HG03139 (cell line): ENCODE measurements at regions not wholly inside any gene's neighbourhood (a gene's known extent, or its start where the extent isn't known, plus 50 kb on each side); places are given as distances from the start of the nearest gene placed in this dataset.
"Not testable (repeated sequence)": the region's sequence is repeated elsewhere in the genome, so short reads cannot be mapped to it uniquely, and the experiment has no call there.

Source experiments
- ATAC-seq: cut with Tn5 transposase; IDR thresholded peaks from one replicate; pipeline ENCODE4 v1.9.1; 2021; ENCODE audit not compliant: unreplicated experiment

DNA sequence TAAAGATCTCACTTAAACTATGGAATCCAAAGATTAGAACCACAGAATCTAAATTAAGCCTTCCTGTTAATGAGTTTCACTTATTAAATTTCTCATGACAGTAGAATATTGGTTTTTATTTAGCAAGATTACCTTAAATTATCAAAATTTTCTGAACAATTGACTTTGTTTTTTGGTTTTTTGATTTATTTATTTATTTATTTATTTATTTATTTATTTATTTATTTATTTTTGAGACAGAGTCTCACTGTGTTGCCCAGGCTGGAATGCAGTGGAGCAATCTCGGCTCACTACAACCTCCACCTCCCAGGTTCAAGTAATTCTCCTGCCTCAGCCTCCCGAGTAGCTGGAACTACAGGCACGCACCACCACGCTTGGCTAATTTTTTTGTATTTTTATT lies 538.6 kb downstream of the AMY1C start:
- ATAC-seq: not testable (repeated sequence)

DNA sequence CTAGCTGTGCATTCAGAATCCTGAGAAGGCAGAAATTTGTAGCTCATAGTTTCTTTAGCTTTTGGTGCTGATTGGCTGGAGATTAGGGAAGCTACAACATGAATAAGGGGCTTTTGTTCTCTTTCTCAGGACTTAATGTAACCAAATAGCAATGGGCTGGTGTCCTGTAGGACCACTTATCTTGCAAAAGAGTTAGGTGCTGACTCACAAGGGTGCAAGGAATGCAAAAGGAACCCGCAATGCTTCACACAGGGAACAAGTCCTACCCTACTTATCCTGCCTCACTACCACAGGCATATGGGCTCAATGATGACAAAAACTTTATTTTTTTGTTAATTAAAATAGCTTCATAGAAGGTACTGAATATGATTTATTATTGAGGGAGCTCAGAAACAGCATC lies 541.5 kb downstream of the AMY1C start:
- no peak for ATAC-seq

DNA sequence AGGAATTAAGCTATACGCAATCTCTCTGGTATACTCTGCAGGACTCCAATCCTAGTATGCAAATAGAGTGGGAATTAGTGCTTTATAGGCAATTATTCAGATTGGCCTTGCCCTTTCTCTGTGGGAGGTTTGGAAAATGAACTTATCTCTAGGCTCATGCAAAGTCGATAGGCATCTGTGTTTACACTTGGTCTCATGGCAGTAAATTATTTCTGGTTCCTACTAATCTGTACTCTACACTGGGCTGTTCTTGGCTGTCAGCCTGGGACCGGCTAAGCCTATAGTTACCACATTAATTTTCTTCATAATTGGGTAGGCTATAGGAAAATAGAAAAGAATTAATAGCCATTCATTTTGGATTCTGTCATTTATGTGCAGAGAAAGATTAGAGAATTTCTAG lies 544.6 kb downstream of the AMY1C start:
- ATAC-seq: no peak

DNA sequence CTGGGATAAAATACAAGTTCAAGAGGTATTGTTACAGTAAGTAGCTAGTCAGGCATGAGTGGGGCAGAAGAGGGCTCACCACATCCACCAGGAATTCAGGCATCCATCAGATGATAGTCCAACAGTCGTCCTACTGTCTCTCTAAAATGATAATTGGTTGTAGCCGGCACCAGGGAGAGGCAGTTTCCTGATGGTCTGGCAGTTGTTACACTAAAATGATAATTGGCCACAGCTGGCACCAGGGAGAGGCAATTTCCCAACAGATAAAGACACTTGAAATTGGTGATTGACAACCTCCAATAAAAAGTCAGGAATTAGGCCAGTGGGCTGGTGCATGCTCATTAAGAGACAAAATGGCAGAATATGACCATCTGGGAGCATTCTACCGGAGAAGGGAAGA lies 545.8 kb downstream of the AMY1C start:
- no peak for ATAC-seq

DNA sequence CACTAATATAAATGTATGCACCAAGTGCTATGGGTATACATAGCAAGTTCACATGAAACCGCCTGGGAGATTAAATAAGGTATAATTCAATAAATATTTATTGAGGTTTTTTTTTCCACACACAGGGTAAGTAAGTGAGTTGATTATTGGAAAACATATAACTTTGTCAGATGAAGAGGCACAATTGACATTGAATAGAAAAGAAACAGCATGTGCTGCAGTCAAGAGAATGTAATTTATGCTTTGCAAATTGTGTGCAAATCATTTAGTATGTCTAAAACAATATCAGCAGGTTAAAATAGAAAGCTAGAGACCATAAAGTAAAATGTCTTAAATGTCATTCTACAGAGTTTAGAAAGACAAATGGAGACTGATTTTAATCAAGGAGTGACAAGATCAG lies 560.0 kb downstream of the AMY1C start:
- ATAC-seq: no peak

DNA sequence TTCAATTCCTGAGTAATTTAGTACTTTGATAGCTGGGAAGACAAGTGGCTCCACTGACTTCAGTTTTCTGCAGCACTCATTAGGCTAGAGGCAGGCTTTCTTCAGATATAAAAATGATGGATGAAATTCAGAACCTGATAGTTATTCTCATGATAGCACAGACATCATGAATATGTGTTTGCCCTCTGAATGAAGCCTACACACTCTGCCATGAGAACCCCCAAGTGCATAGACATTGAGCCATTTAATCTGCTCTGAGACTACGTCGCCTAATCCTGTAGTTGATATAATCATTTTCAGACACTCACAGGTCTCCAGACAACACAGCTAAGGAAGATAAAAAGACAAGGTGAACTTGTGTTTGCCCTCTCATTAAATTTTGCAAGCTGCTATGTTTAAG lies 566.1 kb downstream of the AMY1C start:
- no peak for ATAC-seq

DNA sequence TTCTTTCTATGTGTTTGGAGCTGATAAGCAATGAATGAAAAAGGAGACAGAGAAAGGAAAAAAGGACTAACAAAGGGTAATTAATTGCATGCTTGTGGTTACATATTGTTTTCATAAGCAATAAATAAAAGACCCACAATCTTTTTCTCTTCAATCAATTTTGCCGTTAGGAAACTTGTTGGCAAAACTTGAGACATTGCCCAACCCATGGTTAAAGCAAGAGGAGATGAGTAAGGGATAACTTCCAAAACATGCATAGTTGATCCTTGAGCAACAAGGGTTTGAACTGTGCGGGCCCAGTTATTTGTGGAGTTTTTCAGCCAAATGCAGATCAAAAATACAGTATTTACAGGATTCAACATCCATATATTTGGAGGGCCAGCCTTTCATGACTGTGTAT lies 572.4 kb downstream of the AMY1C start:
- no peak for ATAC-seq

DNA sequence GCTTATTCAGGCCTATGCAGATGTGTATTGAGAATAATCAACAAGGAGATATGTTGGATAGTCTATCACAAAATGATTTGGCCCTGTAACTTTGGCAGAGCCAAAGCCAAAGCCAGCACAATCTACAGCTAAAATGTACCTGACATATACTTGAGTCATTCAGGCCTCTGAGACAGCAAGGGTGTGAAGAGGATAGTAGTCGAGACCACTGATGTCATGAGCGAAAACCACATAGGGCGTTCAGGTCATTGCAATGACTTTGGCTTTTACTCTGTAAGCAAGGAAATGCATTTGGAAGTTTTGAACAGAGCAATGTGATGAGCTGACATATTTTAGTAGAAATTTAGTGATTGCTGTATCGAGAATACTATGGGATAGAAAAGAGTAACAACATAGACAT lies 579.6 kb downstream of the AMY1C start:
- ATAC-seq: no peak

DNA sequence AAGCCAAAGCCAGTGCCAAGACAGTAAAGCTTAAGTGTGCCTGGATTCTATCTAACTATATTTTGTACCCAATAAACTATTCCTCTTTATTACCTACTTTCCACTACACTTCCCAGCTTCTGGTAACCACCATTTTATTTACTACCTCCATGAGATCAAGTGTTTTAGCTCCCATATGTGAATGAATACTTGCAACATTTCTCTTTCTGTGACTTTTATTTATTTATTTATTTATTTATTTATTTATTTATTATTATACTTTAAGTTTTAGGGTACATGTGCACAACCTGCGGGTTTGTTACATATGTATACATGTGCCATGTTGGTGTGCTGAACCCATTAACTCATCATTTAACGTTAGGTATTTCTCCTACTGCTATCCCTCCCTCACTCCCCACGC lies 582.1 kb downstream of the AMY1C start:
- no peak for ATAC-seq

DNA sequence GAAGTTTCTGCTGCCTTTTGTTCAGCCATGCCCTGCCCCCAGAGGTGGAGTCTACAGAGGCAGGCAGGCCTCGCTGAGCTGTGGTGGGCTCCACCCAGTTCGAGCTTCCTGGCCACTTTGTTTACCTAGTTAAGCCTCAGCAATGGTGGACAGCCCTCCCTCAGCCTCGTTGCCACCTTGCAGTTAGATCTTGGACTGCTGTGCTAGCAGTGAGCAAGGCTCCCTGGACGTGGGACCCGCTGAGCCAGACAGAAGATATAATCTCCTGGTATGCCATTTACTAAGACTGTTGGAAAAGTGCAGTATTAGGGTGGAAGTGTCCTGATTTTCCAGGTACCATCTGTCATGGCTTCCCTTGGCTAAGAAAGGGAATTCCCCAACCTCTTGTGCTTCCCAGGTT lies 588.2 kb downstream of the AMY1C start:
- not testable (repeated sequence) for ATAC-seq

DNA sequence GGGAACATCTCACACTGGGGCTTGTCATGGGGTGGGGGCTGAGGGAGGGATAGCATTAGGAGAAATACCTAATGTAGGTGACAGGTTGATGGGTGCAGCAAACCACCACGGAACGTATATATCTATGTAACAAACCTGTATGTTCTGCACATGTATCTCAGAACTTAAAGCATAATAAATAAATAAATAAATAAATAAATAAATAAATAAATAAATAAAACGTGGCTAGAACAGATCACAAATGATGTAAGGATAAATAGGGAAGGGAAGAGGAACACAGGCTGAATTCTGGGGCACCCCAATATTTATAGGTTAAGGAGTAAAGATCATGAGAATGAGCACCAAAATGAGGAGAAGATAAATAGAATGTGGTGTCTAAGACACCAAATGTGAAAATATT lies 592.2 kb downstream of the AMY1C start:
- no peak for ATAC-seq

DNA sequence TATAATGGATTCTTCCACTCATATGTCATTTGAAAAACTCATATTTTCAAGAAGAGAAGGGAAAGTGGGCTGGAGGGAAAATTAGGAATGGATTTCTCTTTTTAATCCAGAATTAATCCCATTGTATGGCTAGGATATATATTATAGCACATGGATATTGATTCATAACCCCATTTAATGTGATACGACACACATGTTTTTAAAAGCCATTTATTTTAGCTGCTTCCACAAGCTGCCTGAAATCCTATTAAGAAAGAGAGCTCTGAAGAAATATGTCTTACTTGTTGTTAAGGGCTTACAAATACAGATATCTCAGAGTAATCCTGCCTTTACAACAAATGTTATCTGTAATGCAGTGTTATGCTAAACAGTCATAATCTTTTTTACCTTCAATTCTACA lies 598.6 kb downstream of the AMY1C start:
- no peak for ATAC-seq

DNA sequence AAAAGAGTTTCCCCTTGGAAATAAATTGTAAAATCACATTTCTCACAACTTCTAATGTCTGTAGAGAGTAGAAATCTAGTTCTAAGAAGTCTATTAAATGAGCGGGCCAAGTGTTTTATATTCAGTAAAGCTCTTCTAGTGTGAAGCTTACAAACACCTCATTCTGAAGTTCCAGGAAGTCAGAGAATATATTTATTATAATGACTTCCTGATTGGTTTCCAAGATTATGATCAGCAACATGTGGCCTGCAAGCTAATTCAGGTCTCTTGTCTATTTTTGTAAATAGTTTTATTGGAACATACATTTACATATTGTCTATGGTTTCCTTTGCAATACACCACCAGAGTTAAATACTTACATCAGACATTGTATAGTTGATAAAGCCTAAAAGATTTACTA lies 603.9 kb downstream of the AMY1C start:
- ATAC-seq: no peak

DNA sequence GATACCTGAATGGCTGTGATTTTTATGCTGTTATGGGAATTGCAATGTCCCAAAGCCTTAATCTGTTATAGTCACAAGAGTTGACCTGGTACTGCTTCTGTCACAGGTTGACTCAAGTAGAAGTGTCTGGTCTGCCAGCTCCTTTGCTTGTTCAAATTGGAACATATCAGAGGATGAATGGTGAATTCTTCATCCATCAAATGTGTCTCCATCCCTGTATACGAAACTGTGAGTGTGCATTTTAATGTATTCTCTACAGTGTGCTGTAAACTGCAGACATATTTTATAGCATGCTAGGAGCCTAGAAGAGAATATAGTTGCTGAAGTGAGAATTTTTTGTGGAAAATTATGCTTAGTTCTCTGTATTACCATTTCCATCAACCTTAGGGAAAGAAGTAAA lies 608.4 kb downstream of the AMY1C start:
- no peak for ATAC-seq

DNA sequence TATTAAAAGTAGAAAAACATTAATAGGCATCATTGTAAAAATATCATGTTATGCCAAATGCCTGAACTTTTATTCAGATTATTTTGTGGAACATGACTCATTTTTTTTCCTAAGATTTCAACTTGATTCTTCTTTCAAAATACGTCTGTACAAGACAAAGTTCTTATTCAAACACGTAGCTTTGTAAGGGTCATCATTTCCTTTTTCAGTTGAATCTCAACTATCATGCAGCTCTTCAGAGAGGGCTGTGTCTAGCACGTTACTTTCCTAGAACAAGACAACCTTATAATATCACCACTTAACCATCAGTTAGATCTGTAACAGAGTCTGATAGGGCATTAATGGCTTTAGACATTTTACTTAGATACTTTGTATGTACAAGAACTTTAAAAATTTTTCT lies 608.9 kb downstream of the AMY1C start:
- no peak for ATAC-seq

DNA sequence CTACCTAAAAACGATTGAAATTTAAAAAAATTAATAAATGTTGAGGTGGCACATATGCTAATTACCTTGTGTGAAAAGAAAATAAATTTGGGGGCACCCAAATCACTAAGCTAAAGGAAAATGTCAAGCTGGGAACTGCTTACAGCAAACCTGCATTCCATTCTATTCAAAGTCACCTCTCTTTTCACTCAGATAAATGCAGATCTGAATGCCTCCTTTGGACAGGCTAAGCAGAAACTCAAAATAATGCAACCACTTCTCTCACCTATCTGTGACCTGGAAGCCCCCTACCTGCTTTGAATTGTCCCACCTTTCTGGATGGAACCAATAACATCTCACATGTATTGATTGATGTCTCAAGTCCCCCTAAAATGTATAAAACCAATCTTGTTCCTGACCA lies 628.7 kb downstream of the AMY1C start:
- ATAC-seq: no peak

DNA sequence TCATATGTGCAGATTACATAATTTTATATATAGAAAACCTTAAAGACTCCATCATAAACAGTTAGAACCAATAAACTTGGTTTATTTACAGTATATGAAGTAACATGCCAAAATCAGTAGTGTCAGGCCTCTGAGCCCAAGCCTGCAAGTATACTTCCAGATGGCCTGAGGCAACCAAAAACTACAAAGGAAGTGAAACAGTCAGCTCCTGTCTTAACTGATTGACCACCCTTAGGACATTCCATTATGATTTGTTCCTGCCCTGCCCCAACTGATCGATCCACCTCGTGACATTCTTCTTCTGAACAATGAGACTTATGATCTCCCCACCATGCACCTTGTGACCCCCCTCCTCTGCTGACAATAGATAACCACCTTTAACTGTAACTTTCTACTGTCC lies 630.3 kb downstream of the AMY1C start:
- no peak for ATAC-seq

DNA sequence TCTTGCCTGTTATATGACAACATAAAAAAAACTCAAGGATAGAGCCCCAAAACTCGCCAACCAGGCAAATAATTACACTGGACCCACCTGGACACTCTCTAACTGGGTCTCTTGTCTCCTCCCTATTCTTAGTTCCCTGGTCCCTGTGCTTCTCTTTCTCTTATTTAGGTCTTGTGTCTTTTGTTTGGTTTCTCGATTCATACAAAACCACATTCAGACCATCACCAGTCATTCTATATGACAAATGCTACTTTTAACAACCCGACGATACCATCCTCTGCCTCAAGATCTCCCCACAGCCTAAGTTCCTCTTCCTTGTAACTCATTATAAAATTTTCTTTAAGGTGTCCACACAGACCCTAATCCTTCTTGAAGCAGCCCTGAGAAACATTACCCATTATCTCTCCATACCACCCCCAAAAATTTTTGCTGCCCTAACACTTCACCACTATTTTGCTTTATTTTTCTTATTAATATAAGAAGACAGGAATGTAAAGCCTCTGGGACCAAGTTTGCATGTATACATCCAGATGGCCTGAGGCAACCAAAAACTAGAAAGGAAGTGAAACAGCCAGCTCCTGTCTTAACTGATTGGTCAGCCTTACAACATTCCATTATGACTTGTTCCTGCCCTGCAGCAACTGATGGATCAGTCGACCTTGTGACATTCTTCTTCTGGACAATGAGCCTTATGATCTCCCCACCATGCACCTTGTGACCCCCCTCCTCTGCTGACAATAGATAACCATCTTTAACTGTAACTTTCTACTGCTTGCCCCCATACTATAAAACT lies 638.2 kb downstream of the AMY1C start:
- ATAC-seq: no peak

DNA sequence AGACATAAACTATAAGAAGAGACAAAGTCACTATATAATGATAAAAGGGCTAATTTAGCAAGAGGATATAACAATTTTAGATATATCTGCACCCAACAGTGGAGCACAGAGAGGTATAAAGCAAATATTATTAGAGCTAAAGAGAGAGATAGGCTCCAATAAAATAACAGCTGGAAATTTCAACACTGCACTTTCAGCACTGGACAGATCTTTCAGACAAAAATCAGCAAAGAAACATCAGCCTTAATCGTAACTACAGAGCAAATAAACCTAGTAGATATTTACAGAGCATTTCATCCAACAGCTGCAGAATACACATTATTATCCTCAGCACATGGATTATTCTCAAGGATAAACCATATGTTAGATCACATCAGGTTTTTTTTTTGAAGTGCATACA lies 642.9 kb downstream of the AMY1C start:
- ATAC-seq: no peak

DNA sequence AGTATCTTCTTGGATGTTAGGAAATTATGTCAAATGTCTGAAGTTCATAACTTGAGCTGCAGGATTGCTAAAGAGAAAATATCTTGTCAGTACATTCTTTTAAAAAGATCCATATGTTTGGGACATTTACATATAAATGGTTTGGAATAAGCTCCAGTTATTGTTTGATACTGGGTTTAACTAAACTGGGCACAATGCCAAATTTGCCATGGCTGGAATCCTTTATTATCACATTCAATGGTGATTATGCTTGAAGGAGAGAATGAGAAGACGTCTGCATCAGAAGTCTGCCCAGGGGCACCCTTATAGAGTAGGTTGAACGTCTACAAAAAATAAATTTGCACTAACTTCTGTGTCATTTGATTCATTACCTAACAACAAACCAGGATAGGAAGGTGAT lies 652.5 kb downstream of the AMY1C start:
- ATAC-seq: no peak

DNA sequence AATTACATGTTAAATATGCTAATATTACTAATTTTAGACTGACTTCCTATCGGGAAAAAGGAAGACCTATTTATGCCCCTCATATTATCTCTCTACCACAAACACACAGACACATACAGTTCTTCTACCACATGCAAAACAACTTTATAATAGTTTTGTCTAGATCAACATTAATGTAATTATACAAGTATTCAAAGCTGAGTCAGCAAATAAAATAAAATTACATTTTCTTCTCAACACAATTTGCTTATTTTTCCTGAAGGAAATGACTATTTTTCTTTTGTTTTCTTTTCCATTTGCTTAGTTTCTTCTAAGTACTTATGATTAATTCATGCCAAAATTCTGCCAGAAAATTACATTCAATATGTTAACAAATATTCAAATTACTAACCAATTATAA lies 654.2 kb downstream of the AMY1C start:
- no peak for ATAC-seq

DNA sequence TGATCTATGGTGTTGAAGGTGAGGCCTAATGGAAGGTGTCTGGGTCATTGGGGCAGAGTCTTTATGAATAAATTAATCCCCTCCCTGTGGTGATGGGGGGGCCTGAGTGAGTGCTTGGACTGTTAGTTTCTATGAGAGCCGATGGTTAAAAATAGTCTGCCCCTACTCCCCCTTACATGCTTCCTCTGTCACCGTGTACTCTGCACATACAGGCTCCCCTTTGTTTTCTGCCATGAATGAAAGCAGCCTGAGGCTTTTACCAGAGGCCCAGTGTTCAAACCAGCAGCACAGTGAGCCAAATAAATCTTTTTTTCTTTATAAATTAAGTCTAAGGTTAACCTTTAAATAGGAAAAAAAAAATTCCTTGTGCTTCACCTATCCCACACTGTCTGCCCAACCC lies 657.0 kb downstream of the AMY1C start:
- ATAC-seq: no peak

DNA sequence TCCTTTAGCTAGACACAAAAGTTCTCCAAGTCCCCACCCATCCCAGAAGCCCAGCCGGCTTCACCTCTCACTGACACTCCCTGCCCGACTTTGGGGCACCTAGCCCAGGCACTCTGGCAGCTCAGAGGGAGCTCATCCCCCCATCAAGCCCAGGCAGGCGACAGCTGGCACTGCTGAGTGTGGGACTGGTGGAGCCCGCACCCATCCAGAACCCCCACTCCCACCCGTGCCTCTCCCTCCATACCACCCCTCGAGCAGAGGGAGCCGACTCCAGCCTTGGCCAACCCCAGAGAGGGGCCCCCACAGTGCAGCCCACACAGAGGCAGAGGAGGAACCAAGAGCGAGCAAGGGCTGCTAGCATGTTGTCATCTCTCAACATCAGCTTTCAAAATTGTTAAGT lies 658.6 kb downstream of the AMY1C start:
- ATAC-seq: no peak
